DLD1 (cell line): ENCODE measurements at regions not wholly inside any gene's neighbourhood (a gene's known extent, or its start where the extent isn't known, plus 50 kb on each side); places are given as distances from the start of the nearest gene placed in this dataset.

Source experiments
- in situ Hi-C: cut with HindIII; loops from 2 replicates; pipeline ENCODE4 v1.10.0; 2017; ENCODE audit warnings: low sequenced_read_pairs

- in situ Hi-C loops: no loop called here
These were observed 177.5 kb upstream of the GATA6 start for GRCh38 chr18:21991886-21992285.

- in situ Hi-C loops: no loop called here
These were observed 173.0 kb upstream of the GATA6 start for GRCh38 chr18:21996351-21996826.

DNA sequence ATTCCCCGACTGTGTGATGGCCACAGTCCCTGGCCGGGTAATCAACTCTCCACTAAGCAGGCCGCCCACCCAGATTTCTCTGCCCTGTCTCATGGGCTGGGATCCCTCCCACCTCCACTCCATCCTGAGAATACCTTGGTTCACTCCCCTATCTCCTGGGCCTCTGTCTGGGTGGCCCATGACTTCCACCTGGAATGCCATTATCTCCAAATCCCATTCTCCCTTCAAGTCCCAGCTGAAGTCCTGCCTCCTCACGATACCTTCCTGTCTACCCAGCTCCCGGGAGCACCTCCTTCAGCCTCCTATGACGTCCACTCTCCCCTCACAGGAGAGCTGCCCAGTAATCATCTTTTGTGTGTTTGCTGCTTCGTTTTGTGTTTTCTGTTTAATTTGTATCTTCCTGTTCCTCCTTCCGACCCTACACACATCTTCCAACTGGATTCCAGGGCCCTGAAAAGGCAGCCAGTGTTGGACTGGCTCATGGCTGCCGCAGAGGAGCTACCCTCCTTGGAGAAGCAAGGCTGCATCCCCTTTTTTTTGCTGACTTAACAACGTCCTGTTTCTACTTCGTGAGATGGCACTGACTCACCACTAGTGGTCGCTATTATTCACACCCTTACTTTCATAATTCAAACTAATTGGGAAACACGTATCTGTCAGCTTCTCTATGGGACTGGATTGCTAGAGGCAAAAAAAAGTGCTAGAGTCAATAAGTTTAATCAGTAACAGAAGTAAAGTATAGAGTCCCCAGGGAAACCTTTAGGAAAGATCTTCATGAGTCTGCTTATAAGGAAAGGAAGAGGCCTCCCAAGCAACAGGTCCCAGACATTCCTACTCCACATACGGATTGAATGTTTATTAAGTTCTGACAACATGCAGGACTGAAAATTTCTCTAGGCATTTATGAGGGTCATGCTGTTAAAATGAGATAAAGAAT, 171.9 kb upstream of the GATA6 start:
- in situ Hi-C loops: no loop called here

- in situ Hi-C loops: no loop called here
These were observed 170.9 kb upstream of the GATA6 start for GRCh38 chr18:21998486-21998885.

- in situ Hi-C loops: no loop called here
These were observed 167.4 kb upstream of the GATA6 start for GRCh38 chr18:22001912-22002487.

DNA sequence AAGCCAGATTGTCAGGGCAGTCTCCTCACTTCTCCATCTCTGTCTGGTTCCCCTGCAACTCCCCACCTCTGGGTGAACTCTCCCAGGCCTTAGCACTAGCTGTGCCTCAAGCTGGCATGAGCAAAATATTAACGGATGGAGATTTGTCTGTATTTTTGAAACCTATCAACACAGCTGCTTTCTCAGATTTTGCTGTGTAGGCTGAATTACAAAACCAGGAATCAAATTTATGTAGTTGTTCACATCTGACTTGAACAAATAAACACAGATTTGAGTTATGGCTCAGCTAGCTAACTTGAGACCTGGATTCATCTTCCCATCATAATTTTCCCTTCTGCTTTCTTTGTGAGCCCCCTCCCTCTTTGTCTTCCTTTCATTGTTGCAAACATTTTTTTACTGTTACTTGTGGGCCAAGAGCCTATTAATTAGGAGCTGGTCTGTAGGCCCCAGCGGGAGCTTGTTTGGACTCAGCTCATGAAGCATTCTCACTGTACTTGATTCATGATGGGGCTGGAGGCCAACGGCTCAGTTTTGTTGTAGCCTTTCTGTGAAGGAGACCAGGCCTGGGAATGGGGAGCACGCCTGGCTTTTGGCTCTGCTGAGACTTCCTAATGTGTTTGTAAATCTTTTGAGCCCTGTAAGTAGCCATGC, 164.1 kb upstream of the GATA6 start:
- in situ Hi-C loops: no loop called here

DNA sequence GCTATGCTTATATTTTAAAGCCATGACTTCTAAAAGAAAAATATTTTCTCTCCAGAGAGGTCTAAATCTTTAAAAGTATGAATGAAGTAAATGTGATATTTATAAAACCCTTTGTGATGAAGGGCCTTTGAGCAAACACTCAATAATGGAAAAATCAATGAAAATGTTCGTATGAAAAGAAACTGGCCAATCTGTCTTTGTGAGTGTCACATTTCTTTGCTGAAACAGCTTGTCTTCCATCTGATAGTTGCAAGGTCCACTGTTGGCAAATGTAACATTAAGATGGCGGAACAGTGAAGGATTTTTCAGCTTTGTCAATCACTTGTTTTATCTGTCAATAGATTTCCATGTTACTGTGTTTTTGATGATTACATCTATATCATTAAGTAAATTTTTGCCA, 162.9 kb upstream of the GATA6 start:
- in situ Hi-C loops: no loop called here

DNA sequence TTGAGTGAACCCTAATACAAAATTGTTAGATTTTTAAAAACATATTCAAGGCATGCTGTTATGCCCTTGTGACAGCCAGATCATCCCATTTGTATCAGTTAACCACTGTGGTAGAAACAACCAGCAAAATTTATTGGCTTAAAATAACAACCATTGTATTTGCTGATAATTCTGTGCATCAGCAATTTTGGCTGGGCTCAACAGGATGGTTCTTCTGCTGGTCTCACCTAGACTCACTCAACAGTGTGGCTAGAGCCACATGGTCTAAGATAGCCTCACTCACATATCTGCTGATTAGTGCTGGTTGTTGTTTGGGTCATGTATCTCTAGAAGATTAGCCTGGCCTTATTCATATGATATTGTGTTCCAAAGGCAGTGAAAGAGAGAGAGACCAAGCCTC, 160.1 kb upstream of the GATA6 start:
- in situ Hi-C loops: no loop called here

- in situ Hi-C loops: no loop called here
These were observed 155.4 kb upstream of the GATA6 start for GRCh38 chr18:22013993-22014392.

DNA sequence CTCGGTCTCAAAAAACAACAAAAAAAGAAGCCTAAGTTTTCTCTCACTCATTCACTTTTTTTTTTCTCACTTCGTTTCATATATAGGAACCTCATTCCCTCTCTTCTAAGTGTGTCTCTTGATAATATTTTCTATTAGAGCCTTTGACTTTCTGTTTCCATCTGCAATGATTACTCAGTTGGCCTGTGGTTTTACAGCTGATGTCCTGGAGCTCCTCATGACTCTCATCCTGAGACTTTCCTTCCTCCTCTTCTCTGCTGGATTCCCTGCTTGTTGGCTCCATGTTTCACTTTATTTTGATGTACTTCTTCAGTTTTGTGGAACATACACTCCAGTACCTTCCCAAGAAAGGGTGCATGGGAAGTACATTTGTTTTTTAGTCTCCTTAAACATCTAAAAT, 154.2 kb upstream of the GATA6 start:
- in situ Hi-C loops: no loop called here

DNA sequence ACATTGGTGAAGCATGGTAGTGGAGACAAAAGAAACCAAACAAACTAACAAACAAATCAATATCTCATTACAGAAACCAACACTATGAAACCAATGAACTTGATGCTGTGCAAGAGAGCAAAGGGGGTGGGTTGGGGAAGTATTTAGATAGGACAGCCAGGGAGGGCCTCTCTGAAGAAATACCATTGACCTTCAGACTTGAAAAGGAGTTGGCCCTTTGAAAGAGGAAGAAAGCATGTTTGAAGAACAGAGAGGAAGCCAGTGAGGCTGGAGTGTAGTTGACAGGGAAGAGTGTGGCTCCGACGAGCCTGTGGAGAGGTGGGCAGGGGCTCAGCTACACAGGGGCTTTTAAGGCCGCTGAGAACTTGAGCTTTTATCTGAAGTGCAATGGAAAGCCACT, 151.0 kb upstream of the GATA6 start:
- in situ Hi-C loops: no loop called here

DNA sequence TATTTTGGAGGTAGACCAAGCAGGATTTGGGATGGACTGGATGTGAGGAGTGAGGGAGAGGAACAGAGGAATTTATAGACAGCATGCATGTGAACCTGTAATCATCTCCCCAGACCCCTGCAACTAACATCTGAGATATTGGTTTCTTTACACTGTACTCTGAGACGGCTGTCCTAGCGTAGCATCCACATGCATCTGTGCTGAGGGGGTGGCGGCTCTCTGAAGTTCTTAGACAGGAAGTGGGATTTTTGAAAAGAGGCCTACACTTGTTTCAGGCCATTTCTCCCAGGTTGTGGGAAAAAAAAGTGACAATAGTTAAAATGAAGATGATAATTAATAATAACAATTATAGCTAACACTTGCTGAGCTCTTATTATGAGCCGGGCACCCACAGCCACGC, 150.2 kb upstream of the GATA6 start:
- in situ Hi-C loops: no loop called here

- in situ Hi-C loops: no loop called here
These were observed 149.1 kb upstream of the GATA6 start for GRCh38 chr18:22020127-22020866.

DNA sequence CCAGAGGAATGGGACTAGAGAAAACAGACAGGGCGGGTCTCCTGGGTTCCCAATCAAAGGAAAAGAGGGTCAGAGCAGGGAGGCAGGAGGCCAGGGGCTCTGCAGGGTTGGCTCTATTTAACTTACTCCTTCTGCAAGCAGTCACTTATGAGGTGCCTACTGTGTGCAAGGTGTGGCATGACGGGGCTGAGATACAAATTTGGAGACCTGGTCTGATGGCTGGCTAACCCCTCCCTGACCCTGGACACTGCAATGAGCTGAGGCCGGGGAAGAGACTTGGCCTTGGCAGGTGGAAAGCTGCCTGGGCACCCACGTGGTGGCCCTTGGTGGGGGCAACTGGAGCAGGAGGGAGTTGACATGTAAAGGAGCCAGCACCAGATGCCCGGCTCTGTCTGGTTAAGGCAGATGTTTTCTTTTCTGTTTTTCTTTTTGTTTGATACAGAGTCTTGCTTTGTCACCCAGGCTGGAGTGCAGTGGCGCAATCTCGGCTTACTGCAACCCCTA, 148.5 kb upstream of the GATA6 start:
- in situ Hi-C loops: no loop called here

DNA sequence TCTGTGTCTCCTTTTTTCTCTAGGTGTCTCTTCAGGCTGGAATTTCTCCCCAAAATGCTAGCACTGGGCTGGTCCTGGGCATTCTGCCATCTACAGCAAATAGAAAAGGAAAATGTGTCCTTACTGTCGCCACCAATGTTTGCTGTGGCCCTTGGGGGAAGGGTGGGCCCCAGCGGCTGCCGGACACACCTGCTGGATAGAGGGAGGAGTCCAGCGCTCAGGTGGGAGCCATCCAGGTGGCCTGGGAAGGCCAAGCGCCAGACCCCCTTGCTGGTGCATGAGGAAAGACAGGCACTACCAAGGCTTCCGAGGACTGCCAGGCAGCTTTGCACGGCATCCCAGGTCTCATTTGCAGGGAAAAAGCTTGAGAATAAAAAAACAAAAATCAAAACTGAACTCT, 147.7 kb upstream of the GATA6 start:
- in situ Hi-C loops: no loop called here

GRCh38 chr18:22024924-22025323, 144.5 kb upstream of the GATA6 start:
- in situ Hi-C loops: no loop called here

DNA sequence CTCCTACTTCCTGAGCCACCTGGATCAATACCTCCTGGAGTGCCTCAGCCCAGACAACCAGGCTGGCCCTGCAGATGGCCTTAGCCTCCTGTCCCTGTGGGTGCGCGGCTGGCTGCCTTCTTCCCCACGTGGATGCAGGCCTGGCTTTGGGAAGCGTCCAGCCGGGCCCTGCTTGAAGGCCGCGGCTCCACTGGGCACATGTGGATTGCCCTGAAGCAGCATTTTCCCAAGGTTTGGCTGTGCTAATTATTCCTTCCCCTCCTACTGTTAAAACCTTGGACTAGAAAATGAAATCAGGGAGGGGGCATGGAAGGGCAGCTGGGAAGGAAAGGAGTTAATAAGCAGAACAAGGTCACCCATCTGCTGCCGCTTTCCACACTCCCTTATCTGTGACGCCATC, 143.0 kb upstream of the GATA6 start:
- in situ Hi-C loops: no loop called here

DNA sequence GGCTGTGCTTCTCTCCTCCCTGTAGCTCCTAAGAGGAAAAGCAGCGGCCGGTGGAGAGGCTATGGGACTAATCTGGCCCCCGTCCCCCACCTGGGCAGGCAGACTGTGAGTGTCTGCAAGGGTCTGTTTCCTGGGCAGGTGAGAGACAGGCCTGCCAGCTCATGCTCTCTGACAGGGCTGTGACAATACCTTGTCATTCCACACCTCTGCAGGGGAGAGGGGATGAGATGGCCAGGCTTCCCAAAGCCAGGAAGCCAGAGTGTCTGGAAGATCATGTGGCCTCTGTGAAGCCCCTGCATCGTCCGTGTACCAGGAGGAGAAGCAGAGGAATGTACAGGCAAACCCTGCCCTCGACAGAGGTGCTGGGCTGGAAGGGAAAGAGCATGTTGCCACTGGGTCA, 142.5 kb upstream of the GATA6 start:
- in situ Hi-C loops: no loop called here

DNA sequence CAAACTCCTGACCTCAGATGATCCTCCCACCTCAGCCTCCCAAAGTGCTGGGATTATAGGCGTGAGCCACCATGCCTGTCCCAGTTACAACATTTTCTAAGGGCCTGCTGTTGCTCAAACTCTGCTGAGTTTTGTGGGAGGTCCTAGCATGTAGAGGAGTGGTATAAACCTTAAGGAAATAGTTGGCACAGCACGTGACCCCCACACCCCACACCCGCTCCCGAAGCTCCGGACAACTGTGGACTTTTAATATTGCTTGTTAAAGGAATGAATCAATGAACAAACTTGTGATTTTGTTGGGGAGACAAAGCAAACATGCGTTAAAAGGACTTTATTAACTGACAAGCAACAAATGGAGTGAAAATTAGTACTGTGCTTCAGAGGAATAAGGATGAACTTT, 137.8 kb upstream of the GATA6 start:
- in situ Hi-C loops: no loop called here

- in situ Hi-C loops: no loop called here
These were observed 136.9 kb upstream of the GATA6 start for GRCh38 chr18:22032392-22032961.

GRCh38 chr18:22033085-22033484, 136.3 kb upstream of the GATA6 start:
- in situ Hi-C loops: no loop called here
